CD4-positive, alpha-beta T cell treated with Interleukin-21 for 1 hour (primary cell): ENCODE measurements at regions not wholly inside any gene's neighbourhood (a gene's known extent, or its start where the extent isn't known, plus 50 kb on each side); places are given as distances from the start of the nearest gene placed in this dataset.
"Not testable (repeated sequence)": the region's sequence is repeated elsewhere in the genome, so short reads cannot be mapped to it uniquely, and the experiment has no call there.

Experiments used
- DNase-seq: peaks from one replicate; pipeline ENCODE4 v3.0.0-alpha.2; 2020

DNA sequence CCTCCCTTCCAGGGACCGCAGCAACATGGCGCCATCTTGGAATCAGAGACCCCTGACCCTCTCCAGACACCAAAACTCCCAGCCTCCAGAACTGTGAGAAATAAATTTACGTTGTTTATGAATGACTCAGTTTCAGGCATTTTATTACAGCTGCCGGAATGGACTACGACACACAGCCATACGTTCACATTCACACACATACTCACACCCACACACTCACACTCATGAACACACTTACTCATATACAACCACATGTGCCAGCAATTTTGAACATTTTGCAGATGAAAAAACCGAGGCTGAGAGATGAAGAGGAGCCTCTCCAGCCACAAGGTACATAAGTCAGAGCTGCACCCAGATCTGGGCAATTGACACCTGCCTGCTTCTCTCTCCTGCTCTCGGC, 151.0 kb upstream of the RAB4A start:
- DNase-seq: no peak

DNA sequence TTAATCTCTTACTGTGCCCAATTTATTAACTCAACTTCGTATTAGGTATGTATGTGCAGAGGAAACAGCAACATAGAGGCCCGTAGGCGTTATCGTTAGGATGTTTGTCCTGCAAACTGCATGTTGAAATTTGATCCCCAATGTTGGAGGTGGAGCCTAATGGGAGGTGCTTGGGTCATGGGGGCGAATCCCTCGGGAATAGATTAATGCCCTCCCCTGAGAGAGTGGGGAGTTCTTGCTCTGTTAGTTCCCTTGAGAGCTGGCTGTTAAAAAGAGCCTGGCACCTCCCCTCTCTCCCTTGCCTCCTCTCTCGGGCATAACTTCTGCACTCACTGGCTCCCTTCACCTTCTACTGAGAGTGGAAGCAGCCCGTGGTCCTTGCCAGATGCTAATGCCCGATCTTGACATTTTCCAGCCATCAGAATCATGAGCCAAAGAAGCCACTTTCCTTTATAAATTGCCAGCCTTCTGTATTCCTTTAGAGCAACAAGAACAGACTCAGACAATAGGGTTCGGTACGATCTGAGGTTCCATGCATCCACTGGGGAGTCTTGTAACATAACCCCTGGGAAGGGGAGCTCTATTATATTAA, 149.0 kb upstream of the RAB4A start:
- DNase-seq: no peak

DNA sequence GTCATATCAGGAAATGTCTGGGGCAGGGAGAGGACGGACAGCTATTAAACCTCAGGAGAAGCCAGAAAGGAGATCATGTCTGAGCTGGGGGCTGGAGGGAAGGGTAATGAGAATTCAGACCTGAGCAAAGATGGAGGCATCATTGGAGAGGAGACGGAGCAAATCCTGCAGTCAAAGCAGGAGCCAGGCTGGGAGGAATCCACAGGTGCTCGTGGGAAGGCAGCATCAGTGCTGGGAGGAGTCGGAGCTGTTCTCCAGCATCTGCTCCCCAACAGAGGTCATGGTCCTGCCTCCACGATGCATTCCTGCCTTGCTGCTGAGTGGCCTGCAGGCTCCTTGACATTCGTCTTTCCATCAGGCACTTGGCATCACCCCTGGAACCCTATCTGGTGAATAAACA, 148.3 kb upstream of the RAB4A start:
- no peak for DNase-seq

GRCh38 chr1:229124116-229124515, 146.8 kb upstream of the RAB4A start:
- DNase-seq: no peak

DNA sequence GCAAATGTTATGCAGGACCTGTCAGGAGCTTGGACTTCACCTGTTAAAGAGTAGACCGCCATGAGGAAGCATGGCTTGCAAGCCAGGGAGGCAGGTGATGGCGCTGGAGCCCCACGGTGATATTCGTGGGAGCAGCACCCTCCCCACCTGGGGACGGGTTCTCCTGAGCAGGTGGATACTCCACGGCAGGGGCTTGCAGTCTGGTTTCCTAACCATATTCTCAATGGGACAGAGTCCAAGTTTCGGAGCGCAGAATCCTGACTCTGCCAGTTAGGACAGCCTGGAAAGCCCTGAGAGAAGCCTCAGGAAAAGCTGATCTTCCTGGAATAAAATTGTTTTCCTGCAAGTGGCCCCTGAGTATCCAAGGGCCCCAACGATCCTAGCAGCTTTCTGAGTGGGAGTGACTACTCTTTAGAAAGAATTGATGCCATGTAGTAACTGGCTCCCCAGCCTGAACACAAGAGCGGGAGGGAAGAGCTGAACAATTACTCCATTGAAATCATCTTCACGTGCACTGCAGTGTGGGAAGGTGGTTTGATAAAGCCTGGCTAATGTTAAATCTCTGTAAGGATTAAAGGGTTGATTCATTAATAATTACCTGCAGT, 146.3 kb upstream of the RAB4A start:
- DNase-seq: no peak

GRCh38 chr1:229127301-229127700, 143.6 kb upstream of the RAB4A start:
- DNase-seq: peak; percentile 23

GRCh38 chr1:229128066-229128608, 142.8 kb upstream of the RAB4A start:
- no peak for DNase-seq

DNA sequence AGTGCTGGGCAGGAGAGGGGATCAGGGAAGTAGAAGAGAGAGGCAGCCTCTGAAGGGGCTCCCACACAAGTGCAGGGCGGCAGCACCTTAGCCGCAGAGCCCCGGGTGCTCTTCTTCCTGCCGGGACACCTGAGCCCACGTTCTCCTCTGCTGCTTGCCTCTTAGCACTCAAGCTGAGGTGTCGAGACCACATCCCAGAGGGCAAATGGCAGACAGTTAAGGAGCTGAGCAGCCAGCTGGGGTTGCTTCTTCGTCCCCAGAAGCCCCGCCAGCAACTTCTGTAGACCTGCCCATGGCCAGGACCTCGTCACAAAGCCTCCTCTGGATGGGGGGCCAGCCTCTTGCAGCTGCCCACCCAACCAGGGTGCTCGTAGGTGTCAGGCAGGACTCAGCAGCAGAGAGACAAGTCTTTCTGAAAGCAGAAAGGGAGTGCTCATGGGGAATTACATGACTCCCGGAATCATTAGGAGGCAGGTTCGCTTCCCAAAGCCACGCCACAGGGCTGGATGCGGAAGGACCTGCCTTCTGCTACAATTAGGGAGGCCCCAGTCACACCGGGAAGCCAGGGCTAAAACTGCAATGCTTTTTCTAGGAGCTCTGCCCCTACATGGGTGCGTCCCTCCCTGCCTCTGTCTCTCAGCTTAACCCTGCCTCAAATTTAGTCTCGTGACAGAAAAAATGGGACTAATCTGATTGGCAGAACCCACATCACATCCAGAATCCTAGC, 141.4 kb upstream of the RAB4A start:
- DNase-seq: peak; percentile 41

DNA sequence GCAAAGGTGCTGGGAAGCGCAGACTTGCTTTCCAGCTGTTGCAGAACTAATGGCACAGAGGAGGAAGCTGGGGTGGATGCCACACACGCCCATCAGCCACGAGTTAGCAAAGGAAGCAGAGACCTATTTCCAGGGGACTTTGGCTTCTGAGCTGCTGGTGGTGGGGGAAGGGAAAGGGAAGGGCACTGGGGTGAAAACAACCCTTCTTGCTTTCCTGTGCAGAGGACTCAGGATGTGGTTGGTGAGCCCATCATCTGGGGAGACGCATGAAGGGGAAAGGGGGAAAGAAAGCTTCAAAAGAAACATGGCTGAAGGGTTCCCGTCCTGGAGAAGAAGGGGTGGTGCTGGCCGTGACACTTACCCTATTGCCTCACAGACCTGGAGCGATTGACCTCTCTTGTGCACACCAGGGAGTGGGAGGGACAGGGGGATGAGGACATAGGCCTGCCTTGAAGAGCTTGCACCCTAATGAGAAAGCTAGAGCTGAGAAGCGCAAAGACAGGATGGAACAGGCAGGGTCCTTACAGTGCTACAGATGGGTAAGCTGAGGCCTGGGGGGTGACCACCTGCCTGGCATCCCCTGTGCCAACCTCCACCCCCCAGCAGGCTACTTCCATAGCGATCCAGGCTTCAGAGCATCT, 140.8 kb upstream of the RAB4A start:
- DNase-seq: peak; percentile 45

DNA sequence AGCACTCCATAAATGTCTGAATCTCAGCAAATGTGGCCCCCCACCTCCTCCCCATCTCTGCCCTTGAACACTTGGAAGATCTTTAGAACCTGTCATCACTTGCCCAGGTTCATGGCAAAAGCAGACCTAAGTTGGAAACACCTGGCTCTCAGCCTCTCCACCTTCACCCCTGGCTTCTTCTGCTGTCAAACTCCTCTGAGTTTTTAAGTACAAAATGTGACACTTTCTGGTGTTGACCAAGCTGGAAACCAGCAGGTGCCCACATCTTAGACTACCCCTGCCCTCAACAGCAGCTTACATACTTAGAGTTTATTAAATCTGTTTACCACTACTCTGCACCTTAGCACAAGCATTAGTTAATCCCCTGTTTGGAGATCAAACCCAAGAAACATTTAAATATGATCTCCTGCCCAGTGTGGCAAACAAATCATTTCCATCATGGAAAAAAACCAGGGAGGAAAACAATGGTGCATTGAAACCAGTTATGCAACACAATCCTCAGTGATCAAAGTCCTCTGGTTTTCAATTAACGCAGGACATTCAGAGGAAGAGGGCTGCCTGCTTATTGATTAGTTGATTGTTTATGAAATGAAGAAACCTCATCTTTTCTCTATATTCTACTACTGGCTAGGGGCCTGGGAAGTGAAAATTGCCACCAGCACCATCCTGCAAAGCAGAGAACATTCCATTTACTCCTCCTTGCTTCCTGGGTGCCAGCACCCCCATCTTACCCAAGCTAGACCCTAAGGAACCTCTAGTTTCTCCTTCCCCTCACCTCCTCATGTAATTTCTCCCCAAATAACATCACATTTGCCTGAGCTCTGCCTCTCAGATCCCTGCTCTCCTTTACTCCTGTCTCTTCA, 139.4 kb upstream of the RAB4A start:
- no peak for DNase-seq

DNA sequence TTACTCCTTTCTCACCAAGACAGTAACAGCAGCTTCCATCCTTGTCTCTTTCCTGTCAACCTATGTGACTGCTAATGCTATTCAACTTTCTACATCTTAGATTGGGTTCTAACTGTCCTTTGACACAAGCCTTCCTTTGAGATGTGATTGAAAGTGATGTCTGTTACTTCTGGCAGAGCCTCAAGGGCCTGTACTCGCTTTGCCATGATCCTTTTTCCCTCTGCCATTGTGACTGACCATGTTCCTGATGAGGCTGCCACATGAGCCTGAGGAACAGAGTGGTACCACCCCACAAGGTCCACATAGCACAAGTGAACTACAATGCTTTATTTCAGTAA, 138.8 kb upstream of the RAB4A start:
- DNase-seq: no peak

GRCh38 chr1:229132706-229133105, 138.2 kb upstream of the RAB4A start:
- DNase-seq: no peak

DNA sequence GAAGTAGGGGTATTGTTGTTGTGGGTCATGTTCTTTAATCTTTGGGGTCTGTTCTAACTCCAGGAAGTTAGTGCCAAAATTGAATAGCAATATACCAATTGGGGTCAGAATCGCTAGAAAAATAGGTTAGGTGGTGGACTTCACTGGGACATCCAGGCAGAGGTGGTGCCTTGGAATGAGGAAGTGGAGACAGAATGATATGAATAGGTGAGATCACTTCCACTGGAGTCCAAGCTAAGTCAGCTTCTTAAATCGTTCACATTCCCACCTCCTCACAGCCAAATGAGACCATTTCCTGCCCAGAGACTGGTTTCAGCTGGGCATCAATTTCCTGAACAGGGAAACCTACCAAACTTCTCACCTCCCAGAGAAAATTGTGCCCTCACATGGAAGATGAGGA, 137.8 kb upstream of the RAB4A start:
- DNase-seq: no peak

DNA sequence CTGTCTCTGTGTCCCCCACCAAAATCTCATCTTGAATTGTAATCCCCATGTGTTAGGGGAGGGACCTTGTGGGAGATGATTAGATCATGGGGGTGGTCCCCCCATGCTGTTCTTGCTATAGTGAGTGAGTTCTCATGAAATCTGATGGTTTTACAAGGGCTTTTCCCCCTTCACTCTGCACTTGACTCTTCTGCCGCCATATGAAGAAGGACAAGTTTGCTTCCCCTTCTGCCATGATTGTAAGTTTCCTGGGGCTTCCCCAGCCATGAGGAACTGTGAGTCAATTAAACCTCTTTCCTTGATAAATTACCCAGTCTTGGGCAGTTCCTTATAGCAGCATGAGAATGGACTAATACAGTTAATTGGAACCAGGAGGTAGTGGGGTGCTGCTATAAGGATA, 137.1 kb upstream of the RAB4A start:
- DNase-seq: no peak

GRCh38 chr1:229134381-229135217, 136.3 kb upstream of the RAB4A start:
- not testable (repeated sequence) for DNase-seq

DNA sequence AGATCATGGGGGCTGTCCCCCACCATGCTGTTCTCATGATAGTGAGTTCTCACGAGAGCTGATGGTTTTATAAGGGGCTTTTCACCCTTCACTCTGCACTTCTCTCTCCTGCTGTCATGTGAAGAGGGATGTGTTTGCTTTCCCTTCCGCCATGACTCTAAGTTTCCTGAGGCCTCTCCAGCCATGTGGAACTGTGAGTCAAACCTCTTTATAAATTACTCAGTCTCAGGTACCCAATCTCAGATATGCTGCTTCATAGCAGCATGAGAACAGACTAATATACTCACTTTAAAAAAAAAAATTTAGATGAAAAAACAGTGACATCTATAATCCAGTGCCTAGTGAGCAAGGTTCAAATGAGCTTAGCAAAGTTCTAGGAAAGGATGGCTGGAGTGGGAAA, 135.1 kb upstream of the RAB4A start:
- no peak for DNase-seq

GRCh38 chr1:229136822-229137221, 134.1 kb upstream of the RAB4A start:
- DNase-seq: no peak

DNA sequence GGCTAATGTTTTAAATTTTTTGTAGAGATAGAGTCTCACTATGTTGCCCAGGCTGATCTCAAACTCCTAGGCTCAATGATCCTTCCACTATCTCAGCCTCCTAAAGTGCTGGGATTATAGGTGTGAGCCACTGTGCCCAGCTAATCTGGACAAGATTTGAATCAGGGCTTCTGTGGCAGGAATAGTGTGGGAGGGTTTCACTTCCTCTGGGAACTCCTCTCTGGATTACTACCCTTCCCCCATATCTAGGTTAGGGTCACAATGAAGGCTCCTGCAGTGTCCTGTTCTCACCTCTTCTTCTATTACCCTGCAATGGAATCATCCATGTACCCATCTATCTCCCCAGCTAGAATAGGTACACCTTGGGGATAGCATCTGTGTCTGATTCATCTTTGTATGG, 133.6 kb upstream of the RAB4A start:
- DNase-seq: no peak

- DNase-seq: no peak
These were observed 132.9 kb upstream of the RAB4A start for GRCh38 chr1:229138058-229138457.

DNA sequence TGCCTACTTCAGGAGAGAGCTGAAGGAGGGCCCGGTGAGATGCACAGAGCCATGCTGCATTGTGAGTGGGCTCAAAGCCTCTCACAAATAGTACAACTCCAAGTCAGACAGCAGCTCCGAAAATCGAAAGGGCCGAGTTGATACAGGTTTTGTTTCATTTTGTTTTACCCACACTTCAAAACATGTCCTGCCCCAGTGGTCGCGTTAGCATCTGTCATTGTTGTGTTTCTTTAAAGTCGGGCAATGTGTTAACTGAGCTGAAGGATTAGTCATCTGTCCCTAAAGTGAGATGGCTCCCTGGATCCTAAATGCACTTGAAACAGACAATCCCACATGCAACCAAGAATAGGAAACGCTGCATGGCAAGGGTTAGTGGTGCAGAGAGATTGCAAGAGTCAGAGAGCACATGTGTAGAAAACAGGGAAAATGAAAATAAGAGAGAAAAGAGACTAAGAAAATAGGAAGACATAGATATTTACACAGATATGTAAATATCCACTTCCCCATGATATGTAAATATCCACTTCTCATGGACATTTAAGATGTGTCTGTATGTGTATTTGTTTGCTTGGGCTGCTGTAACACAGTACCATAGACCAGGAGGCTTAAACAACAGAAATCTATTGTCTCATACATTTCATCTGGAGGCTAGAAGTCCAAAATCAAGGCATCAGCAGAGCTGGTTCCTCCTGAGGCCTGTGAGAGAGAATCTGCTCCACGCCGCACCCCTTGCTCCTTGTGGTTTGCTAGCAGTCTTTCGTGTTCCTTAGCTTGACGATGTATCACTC, 131.4 kb upstream of the RAB4A start:
- DNase-seq: no peak

DNA sequence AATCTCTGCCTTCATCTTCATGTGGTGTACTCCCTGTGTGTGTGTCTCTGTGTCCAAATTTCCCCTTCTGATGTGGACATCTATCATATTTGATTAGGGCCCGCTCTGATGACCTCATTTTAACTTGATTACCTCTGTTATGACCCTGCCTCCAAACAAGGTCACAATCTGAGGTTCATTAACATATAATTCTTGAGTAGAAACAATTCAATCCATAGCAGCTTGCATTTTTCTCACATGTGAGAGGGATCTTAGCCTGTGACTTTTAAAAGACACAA, 130.9 kb upstream of the RAB4A start:
- no peak for DNase-seq
